ENCODE measurements at regions not wholly inside any gene's neighbourhood (a gene's known extent, or its start where the extent isn't known, plus 50 kb on each side); places are given as distances from the start of the nearest gene placed in this dataset.

- H3K36me3 Mint-ChIP-seq (ENCODE audit: low read depth), result no peaks in the 10 kb centered on the region
- H3K27me3 Mint-ChIP-seq (ENCODE audit: low read depth), result no peaks in the 10 kb centered on the region
- ChIA-PET POLR2A (interaction anchor here (0.7 kb wide), 1 partner anchor 195 kb away, joined by 4 read pairs; no protein-coding TSS in a partner anchor), CTCF (no interaction called here)
- H3K4me1 Mint-ChIP-seq (ENCODE audit: low read depth), result no peaks in the 10 kb centered on the region
- DNase-seq, result no peak
- H3K4me3 Mint-ChIP-seq, result no peak overlapping the region
- H3K27ac Mint-ChIP-seq, result no peak overlapping the region
- no peaks in the 10 kb centered on the region for H3K9me3 Mint-ChIP-seq (ENCODE audit: insufficient read depth)
- no peak for ATAC-seq
Measured at GRCh38 chr16:60295451-60295850, 1561.3 kb upstream of the GOT2 start.

GRCh38 chr16:60285794-60286193 lies 1551.7 kb upstream of the GOT2 start:
- Mint-ChIP-seq H3K27ac (no peak overlapping the region), H3K36me3 (ENCODE audit: low read depth) (no peaks in the 10 kb centered on the region), H3K4me3 (no peak overlapping the region), H3K27me3 (ENCODE audit: low read depth) (no peaks in the 10 kb centered on the region), H3K9me3 (ENCODE audit: insufficient read depth) (peaks cover 6% of the 10 kb centered on the region), H3K4me1 (ENCODE audit: low read depth) (no peaks in the 10 kb centered on the region)
- POLR2A ChIA-PET, result no interaction called here
- CTCF ChIA-PET, result no interaction called here
- DNase-seq (no peak), ATAC-seq (no peak)

GRCh38 chr16:60279061-60279665 lies 1545.0 kb upstream of the GOT2 start:
- Mint-ChIP-seq H3K9me3 (ENCODE audit: insufficient read depth) (peaks cover 6% of the 10 kb centered on the region), H3K36me3 (ENCODE audit: low read depth) (no peaks in the 10 kb centered on the region), H3K27me3 (ENCODE audit: low read depth) (no peaks in the 10 kb centered on the region), H3K4me1 (ENCODE audit: low read depth) (no peaks in the 10 kb centered on the region), H3K27ac (no peak overlapping the region), H3K4me3 (no peak overlapping the region)
- ChIA-PET POLR2A (no interaction called here), CTCF (no interaction called here)
- DNase-seq (no peak), ATAC-seq (no peak)

GRCh38 chr16:60274431-60275019 lies 1540.4 kb upstream of the GOT2 start:
- Mint-ChIP-seq H3K27me3 (ENCODE audit: low read depth) (no peaks in the 10 kb centered on the region), H3K36me3 (ENCODE audit: low read depth) (no peaks in the 10 kb centered on the region), H3K4me3 (no peak overlapping the region), H3K9me3 (ENCODE audit: insufficient read depth) (peaks cover 13% of the 10 kb centered on the region), H3K4me1 (ENCODE audit: low read depth) (no peaks in the 10 kb centered on the region), H3K27ac (no peak overlapping the region)
- no peak for DNase-seq
- POLR2A ChIA-PET, result no interaction called here
- CTCF ChIA-PET, result no interaction called here
- no peak for ATAC-seq

GRCh38 chr16:60271781-60272180 lies 1537.7 kb upstream of the GOT2 start:
- H3K4me3 Mint-ChIP-seq, result no peak overlapping the region
- H3K27me3 Mint-ChIP-seq (ENCODE audit: low read depth), result no peaks in the 10 kb centered on the region
- no peaks in the 10 kb centered on the region for H3K36me3 Mint-ChIP-seq (ENCODE audit: low read depth)
- no peak overlapping the region for H3K27ac Mint-ChIP-seq
- no peaks in the 10 kb centered on the region for H3K4me1 Mint-ChIP-seq (ENCODE audit: low read depth)
- DNase-seq (no peak), ATAC-seq (no peak)
- ChIA-PET POLR2A (no interaction called here), CTCF (no interaction called here)
- peaks cover 8% of the 10 kb centered on the region for H3K9me3 Mint-ChIP-seq (ENCODE audit: insufficient read depth)

- DNase-seq (no peak), ATAC-seq (no peak)
- no peak overlapping the region for H3K27ac Mint-ChIP-seq
- H3K4me1 Mint-ChIP-seq (ENCODE audit: low read depth), result no peaks in the 10 kb centered on the region
- H3K27me3 Mint-ChIP-seq (ENCODE audit: low read depth), result no peaks in the 10 kb centered on the region
- POLR2A ChIA-PET, result no interaction called here
- peaks cover 8% of the 10 kb centered on the region for H3K9me3 Mint-ChIP-seq (ENCODE audit: insufficient read depth)
- CTCF ChIA-PET, result no interaction called here
- no peak overlapping the region for H3K4me3 Mint-ChIP-seq
- H3K36me3 Mint-ChIP-seq (ENCODE audit: low read depth), result no peaks in the 10 kb centered on the region
Measured at GRCh38 chr16:60271025-60271771, 1537.1 kb upstream of the GOT2 start.

- no peaks in the 10 kb centered on the region for H3K4me1 Mint-ChIP-seq (ENCODE audit: low read depth)
- H3K27me3 Mint-ChIP-seq (ENCODE audit: low read depth), result no peaks in the 10 kb centered on the region
- ChIA-PET CTCF (no interaction called here), POLR2A (no interaction called here)
- no peaks in the 10 kb centered on the region for H3K36me3 Mint-ChIP-seq (ENCODE audit: low read depth)
- no peak overlapping the region for H3K27ac Mint-ChIP-seq
- DNase-seq (no peak), ATAC-seq (no peak)
- H3K4me3 Mint-ChIP-seq, result no peak overlapping the region
- no peaks in the 10 kb centered on the region for H3K9me3 Mint-ChIP-seq (ENCODE audit: insufficient read depth)
Measured at GRCh38 chr16:60261425-60261824, 1527.3 kb upstream of the GOT2 start.

GRCh38 chr16:60259956-60260355 lies 1525.8 kb upstream of the GOT2 start:
- ATAC-seq (no peak), DNase-seq (no peak)
- H3K27me3 Mint-ChIP-seq (ENCODE audit: low read depth), result no peaks in the 10 kb centered on the region
- no peak overlapping the region for H3K4me3 Mint-ChIP-seq
- H3K27ac Mint-ChIP-seq, result no peak overlapping the region
- no peaks in the 10 kb centered on the region for H3K4me1 Mint-ChIP-seq (ENCODE audit: low read depth)
- H3K36me3 Mint-ChIP-seq (ENCODE audit: low read depth), result no peaks in the 10 kb centered on the region
- H3K9me3 Mint-ChIP-seq (ENCODE audit: insufficient read depth), result no peaks in the 10 kb centered on the region
- ChIA-PET CTCF (no interaction called here), POLR2A (no interaction called here)

- CTCF ChIA-PET, result no interaction called here
- Mint-ChIP-seq H3K36me3 (ENCODE audit: low read depth) (no peaks in the 10 kb centered on the region), H3K27ac (no peak overlapping the region), H3K9me3 (ENCODE audit: insufficient read depth) (no peaks in the 10 kb centered on the region), H3K4me1 (ENCODE audit: low read depth) (no peaks in the 10 kb centered on the region), H3K27me3 (ENCODE audit: low read depth) (no peaks in the 10 kb centered on the region), H3K4me3 (no peak overlapping the region)
- DNase-seq, result no peak
- ATAC-seq, result no peak
- POLR2A ChIA-PET, result no interaction called here
Measured at GRCh38 chr16:60246086-60246485, 1512.0 kb upstream of the GOT2 start.

- Mint-ChIP-seq H3K4me3 (no peak overlapping the region), H3K9me3 (ENCODE audit: insufficient read depth) (peaks cover 6% of the 10 kb centered on the region), H3K27ac (no peak overlapping the region), H3K36me3 (ENCODE audit: low read depth) (no peaks in the 10 kb centered on the region), H3K27me3 (ENCODE audit: low read depth) (no peaks in the 10 kb centered on the region), H3K4me1 (ENCODE audit: low read depth) (no peaks in the 10 kb centered on the region)
- no peak for DNase-seq
- ATAC-seq, result no peak
- POLR2A ChIA-PET, result no interaction called here
- CTCF ChIA-PET, result no interaction called here
Measured at GRCh38 chr16:60241671-60242070, 1507.6 kb upstream of the GOT2 start.

- Mint-ChIP-seq H3K4me1 (ENCODE audit: low read depth) (no peaks in the 10 kb centered on the region), H3K9me3 (ENCODE audit: insufficient read depth) (peaks cover 10% of the 10 kb centered on the region), H3K27me3 (ENCODE audit: low read depth) (no peaks in the 10 kb centered on the region), H3K4me3 (no peak overlapping the region), H3K27ac (no peak overlapping the region), H3K36me3 (ENCODE audit: low read depth) (no peaks in the 10 kb centered on the region)
- ChIA-PET POLR2A (no interaction called here), CTCF (no interaction called here)
- ATAC-seq (no peak), DNase-seq (no peak)
Measured at GRCh38 chr16:60230666-60231065, 1496.5 kb upstream of the GOT2 start.

- no peak overlapping the region for H3K4me3 Mint-ChIP-seq
- no peaks in the 10 kb centered on the region for H3K36me3 Mint-ChIP-seq (ENCODE audit: low read depth)
- no peaks in the 10 kb centered on the region for H3K27me3 Mint-ChIP-seq (ENCODE audit: low read depth)
- ATAC-seq (no peak), DNase-seq (no peak)
- CTCF ChIA-PET, result no interaction called here
- H3K27ac Mint-ChIP-seq, result no peak overlapping the region
- H3K4me1 Mint-ChIP-seq (ENCODE audit: low read depth), result no peaks in the 10 kb centered on the region
- peaks cover 6% of the 10 kb centered on the region for H3K9me3 Mint-ChIP-seq (ENCODE audit: insufficient read depth)
- POLR2A ChIA-PET, result no interaction called here
Measured at GRCh38 chr16:60225541-60225940, 1491.4 kb upstream of the GOT2 start.

- no peaks in the 10 kb centered on the region for H3K4me1 Mint-ChIP-seq (ENCODE audit: low read depth)
- ATAC-seq (no peak), DNase-seq (no peak)
- H3K27ac Mint-ChIP-seq, result no peak overlapping the region
- ChIA-PET CTCF (no interaction called here), POLR2A (no interaction called here)
- H3K36me3 Mint-ChIP-seq (ENCODE audit: low read depth), result no peaks in the 10 kb centered on the region
- H3K9me3 Mint-ChIP-seq (ENCODE audit: insufficient read depth), result peaks cover 5% of the 10 kb centered on the region
- no peak overlapping the region for H3K4me3 Mint-ChIP-seq
- no peaks in the 10 kb centered on the region for H3K27me3 Mint-ChIP-seq (ENCODE audit: low read depth)
Measured at GRCh38 chr16:60217787-60218186, 1483.7 kb upstream of the GOT2 start.
